Trophoblast cell (in vitro differentiated cells and primary cell): ENCODE measurements at regions not wholly inside any gene's neighbourhood (a gene's known extent, or its start where the extent isn't known, plus 50 kb on each side); places are given as distances from the start of the nearest gene placed in this dataset.

Experiments used
- DNase-seq, 2 donors: peaks; one replicate each; pipeline ENCODE4 v3.0.0-alpha.2; 2016
- H2AFZ ChIP-seq: 2 replicates; pipeline ENCODE4 v1.6.1; 2013; ENCODE audit warnings: low read length, moderate library complexity, mild to moderate bottlenecking; ENCODE audit not compliant: insufficient read depth, poor library complexity
- H2AK5ac ChIP-seq: 2 replicates; pipeline ENCODE4 v1.6.1; 2013; ENCODE audit warnings: mild to moderate bottlenecking, low read length
- H2BK120ac ChIP-seq: 2 replicates; pipeline ENCODE4 v1.6.1; 2013; ENCODE audit warnings: low read length, mild to moderate bottlenecking, moderate library complexity; ENCODE audit not compliant: insufficient read depth, poor library complexity
- H2BK12ac ChIP-seq: 2 replicates; pipeline ENCODE4 v1.6.1; 2013; ENCODE audit warnings: mild to moderate bottlenecking, low read length, moderate library complexity
- H2BK5ac ChIP-seq: 2 replicates; pipeline ENCODE4 v1.6.1; 2013; ENCODE audit warnings: low read length, low read depth, moderate library complexity, mild to moderate bottlenecking; ENCODE audit not compliant: poor library complexity
- H3K14ac ChIP-seq: 2 replicates; pipeline ENCODE4 v1.6.1; 2013; ENCODE audit warnings: mild to moderate bottlenecking, low read length
- H3K18ac ChIP-seq: 2 replicates; pipeline ENCODE4 v1.6.1; 2013; ENCODE audit warnings: mild to moderate bottlenecking, low read length
- H3K23ac ChIP-seq: 2 replicates; pipeline ENCODE4 v1.6.1; 2013; ENCODE audit warnings: low read length
- H3K27ac ChIP-seq: 2 replicates; pipeline ENCODE4 v1.5.1; 2013; ENCODE audit warnings: low read depth, mild to moderate bottlenecking, inconsistent platforms, low read length, moderate library complexity
- H3K27me3 ChIP-seq: 2 replicates; pipeline ENCODE4 v1.6.1; 2013; ENCODE audit warnings: inconsistent platforms, mild to moderate bottlenecking, low read length, moderate library complexity; ENCODE audit not compliant: insufficient read depth
- H3K36me3 ChIP-seq, 2 experiments: 1 replicate in 1 of 2; 2 replicates in 1 of 2; pipeline ENCODE4 v1.6.1; 2013; ENCODE audit warnings: low read length in 2 of 2, mild to moderate bottlenecking in 2 of 2, moderate library complexity in 1 of 2; ENCODE audit not compliant: insufficient read depth in 2 of 2, control insufficient read depth in 1 of 2
- H3K4ac ChIP-seq: 2 replicates; pipeline ENCODE4 v1.6.1; 2013; ENCODE audit warnings: low read depth, mild to moderate bottlenecking, low read length, moderate library complexity
- H3K4me1 ChIP-seq, 2 experiments: 1 replicate in 1 of 2; 2 replicates in 1 of 2; pipeline ENCODE4 v1.6.1; 2013; ENCODE audit warnings: low read length in 2 of 2, mild to moderate bottlenecking in 2 of 2, moderate library complexity in 1 of 2; ENCODE audit not compliant: insufficient read depth in 2 of 2, control insufficient read depth in 1 of 2
- H3K4me2 ChIP-seq: 2 replicates; pipeline ENCODE4 v1.6.1; 2013; ENCODE audit warnings: inconsistent platforms, mild to moderate bottlenecking, low read length, moderate library complexity
- H3K4me3 ChIP-seq: 2 replicates; pipeline ENCODE4 v1.5.1; 2013; ENCODE audit warnings: mild to moderate bottlenecking, low read depth, low read length, inconsistent platforms
- H3K79me1 ChIP-seq: one replicate; pipeline ENCODE4 v1.6.1; 2013; ENCODE audit warnings: low read length
- H3K79me2 ChIP-seq: 2 replicates; pipeline ENCODE4 v1.6.1; 2013; ENCODE audit warnings: low read length, mild to moderate bottlenecking; ENCODE audit not compliant: control insufficient read depth, insufficient read depth, poor library complexity
- H3K9ac ChIP-seq: 2 replicates; pipeline ENCODE4 v1.6.1; 2013; ENCODE audit warnings: mild to moderate bottlenecking, low read length
- H3K9me3 ChIP-seq: 2 replicates; pipeline ENCODE4 v1.6.1; 2013; ENCODE audit warnings: low read depth, mild to moderate bottlenecking, control low read depth, inconsistent platforms, low read length; ENCODE audit not compliant: insufficient read depth
- H4K12ac ChIP-seq: 2 replicates; pipeline ENCODE4 v1.6.1; 2013; ENCODE audit warnings: low read depth, mild to moderate bottlenecking, low read length, moderate library complexity
- H4K8ac ChIP-seq: 2 replicates; pipeline ENCODE4 v1.6.1; 2013; ENCODE audit warnings: low read depth, mild to moderate bottlenecking, low read length, moderate library complexity
- H4K91ac ChIP-seq: one replicate; pipeline ENCODE4 v1.6.1; 2013; ENCODE audit warnings: low read depth, mild to moderate bottlenecking, low read length, moderate library complexity
- WGBS: extraction: QIAGEN DNeasy Blood & Tissue Kit; methylation state at CpG from one replicate; pipeline ENCODE4 v1.1.7; 2013; ENCODE audit warnings: missing lambda C conversion rate; ENCODE audit not compliant: insufficient read length, insufficient coverage; ENCODE audit errors: extremely low coverage; 5-methylcytosine and 5-hydroxymethylcytosine counted together

DNA sequence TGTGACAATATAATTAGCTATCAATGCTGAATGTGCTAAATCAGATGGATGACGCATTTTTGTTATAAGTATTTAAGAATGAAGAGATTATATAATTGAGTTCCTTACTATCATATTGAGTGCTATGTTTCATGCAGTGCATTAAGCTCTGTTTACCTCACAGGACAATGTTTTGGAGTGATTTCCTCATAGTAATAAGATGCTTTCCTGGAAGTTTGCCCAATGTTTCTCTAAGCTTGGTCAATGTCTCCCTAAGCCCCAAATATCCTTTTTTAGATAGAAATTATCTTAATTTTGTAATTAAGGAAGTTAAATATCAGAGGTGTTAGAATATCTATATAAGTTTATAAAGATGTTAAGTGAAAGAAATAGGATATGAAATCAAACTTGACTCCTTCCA lies 489.6 kb downstream of the MMUT start:
- Histone ChIP-seq H3K27ac (no peak overlapping the region), H3K4me1 (no peaks in the 10 kb centered on the region), H3K4me2 (no peak overlapping the region), H3K9ac (no peak overlapping the region), H3K18ac (no peak overlapping the region), H2BK12ac (no peak overlapping the region), H3K9me3 (no peaks in the 10 kb centered on the region), H4K12ac (no peak overlapping the region), H2AFZ (no peak overlapping the region), H3K79me1 (no peaks in the 10 kb centered on the region), H4K8ac (no peak overlapping the region), H4K91ac (no peak overlapping the region), H2AK5ac (no peak overlapping the region), H3K27me3 (no peaks in the 10 kb centered on the region), H3K23ac (no peak overlapping the region), H3K79me2 (no peaks in the 10 kb centered on the region), H3K4me3 (no peak overlapping the region), H2BK120ac (no peak overlapping the region), H3K4ac (no peak overlapping the region), H3K36me3 (no peaks in the 10 kb centered on the region), H3K14ac (no peak overlapping the region), H2BK5ac (no peak overlapping the region)
- DNase-seq, result no peak
- WGBS, result no CpG with 5 or more reads among the region's 1 CpG

DNA sequence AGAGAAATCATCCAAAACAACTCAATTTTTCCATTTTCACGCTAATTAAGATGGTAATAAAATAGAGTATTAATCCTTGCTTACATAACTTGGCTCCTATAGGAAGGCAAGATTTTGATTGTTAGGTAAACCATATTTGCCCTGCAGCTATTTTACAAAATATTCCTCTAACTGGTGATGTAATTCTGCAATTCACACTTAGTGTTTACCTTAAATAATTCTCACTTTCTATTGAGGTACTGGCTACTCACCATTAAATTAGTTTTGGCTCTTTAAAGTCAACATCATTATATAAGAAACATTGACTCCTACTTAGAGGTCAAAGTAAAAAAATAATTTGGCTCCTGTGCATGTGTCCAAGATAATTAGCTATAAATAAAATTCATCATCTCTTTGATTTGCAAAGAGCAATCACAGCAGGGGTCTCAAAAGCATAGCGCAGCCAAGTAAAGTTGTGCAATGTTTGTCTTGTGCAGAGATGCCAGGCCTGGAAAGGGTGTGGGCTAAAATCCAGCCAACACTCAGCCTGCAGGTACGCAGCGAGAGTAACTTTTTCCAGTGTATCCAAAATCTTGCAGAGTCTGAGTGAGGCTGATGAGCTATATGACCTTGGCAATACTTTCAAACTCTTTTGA lies 501.2 kb downstream of the MMUT start:
- WGBS, result no CpG with 5 or more reads among the region's 4 CpGs

DNA sequence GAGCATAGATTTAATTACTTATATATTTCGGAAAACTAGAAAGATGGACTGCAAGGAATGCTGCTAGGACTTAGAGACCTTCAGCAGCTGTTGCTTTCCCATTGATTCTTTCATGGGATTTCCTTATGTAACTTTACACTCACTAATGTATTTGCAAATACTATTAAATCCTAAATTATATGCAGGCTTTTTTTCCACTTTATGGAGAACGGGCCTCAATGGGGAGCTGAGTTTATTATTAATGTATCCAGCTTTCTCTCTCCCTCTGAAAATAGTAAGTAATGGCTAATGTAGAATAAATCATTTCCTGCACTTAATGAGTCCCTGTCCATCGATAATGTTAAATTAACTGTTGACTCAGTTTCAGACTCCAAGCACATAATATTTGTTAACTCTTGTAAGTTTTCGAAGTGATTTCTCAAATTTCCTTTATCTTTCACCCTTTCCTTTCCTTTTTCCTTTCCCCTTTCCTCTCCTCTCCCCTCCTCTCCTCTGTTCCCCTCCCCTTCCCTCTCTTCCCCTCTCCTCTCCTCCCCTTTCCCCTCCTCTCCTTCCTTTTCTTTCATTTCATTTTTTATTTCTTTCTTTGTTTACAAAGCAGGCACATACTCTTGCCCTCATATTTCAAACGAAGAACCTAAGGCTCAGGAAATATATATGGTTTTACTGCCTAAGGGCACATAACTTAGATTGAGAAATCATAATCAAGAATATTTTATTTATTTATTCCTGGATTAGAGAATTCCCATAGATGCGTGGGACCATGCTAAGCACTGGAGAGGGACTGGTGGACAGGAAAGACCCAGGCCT lies 503.6 kb downstream of the MMUT start:
- Histone ChIP-seq H2BK12ac (no peak overlapping the region), H3K4me2 (no peak overlapping the region), H3K4me3 (no peak overlapping the region), H3K18ac (no peak overlapping the region), H3K23ac (no peak overlapping the region), H3K36me3 (no peaks in the 10 kb centered on the region), H2BK120ac (no peak overlapping the region), H2BK5ac (no peak overlapping the region), H2AK5ac (no peak overlapping the region), H3K9me3 (no peaks in the 10 kb centered on the region), H3K79me1 (no peaks in the 10 kb centered on the region), H4K91ac (no peak overlapping the region), H3K27ac (no peak overlapping the region), H4K8ac (no peak overlapping the region), H4K12ac (no peak overlapping the region), H3K14ac (no peak overlapping the region), H3K79me2 (no peaks in the 10 kb centered on the region), H3K4ac (no peak overlapping the region), H3K27me3 (no peaks in the 10 kb centered on the region), H3K4me1 (no peaks in the 10 kb centered on the region), H3K9ac (no peak overlapping the region), H2AFZ (no peak overlapping the region)
- no CpG with 5 or more reads among the region's 6 CpGs for WGBS
- DNase-seq, result no peak

More for the DNA sequence above, 501.2 kb downstream of the MMUT start:
- no peak overlapping the region for H2BK12ac ChIP-seq
- no peaks in the 10 kb centered on the region for H3K79me2 ChIP-seq
- no peak overlapping the region for H3K4me2 ChIP-seq
- H2AK5ac ChIP-seq, result no peak overlapping the region
- DNase-seq, result no peak
- H3K14ac ChIP-seq, result no peak overlapping the region
- no peak overlapping the region for H2BK5ac ChIP-seq
- no peaks in the 10 kb centered on the region for H3K27me3 ChIP-seq
- no peaks in the 10 kb centered on the region for H3K9me3 ChIP-seq
- H3K27ac ChIP-seq, result no peak overlapping the region
- H3K4me3 ChIP-seq, result no peak overlapping the region
- H3K36me3 ChIP-seq, result no peaks in the 10 kb centered on the region
- no peak overlapping the region for H4K12ac ChIP-seq
- no peak overlapping the region for H4K91ac ChIP-seq
- no peak overlapping the region for H3K9ac ChIP-seq
- H3K4me1 ChIP-seq, result no peaks in the 10 kb centered on the region
- H3K79me1 ChIP-seq, result no peaks in the 10 kb centered on the region
- no peak overlapping the region for H4K8ac ChIP-seq
- no peak overlapping the region for H2AFZ ChIP-seq
- H3K4ac ChIP-seq, result no peak overlapping the region
- H3K18ac ChIP-seq, result no peak overlapping the region
- H3K23ac ChIP-seq, result no peak overlapping the region
- no peak overlapping the region for H2BK120ac ChIP-seq

DNA sequence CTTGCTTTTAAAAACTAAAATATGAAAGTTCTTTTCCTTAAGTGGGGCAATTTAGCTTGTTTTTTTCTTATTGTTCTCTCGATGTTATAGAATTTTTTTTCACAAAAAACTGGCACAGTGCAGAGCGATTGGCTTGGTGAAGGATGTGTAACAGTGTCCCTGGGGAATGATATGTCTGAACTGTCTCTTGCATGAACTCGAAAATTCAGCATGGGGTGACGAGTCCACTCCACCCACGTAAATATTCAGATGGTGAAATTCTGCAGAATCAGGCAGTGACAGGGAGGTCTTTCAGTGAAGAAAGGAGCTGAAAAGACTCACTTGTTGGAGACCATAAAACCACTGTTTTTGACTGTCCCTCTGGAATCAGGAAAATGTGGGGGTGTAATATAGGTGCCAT lies 505.3 kb downstream of the MMUT start:
- H3K79me2 ChIP-seq, result no peaks in the 10 kb centered on the region
- DNase-seq, result no peak
- no peak overlapping the region for H4K91ac ChIP-seq
- no peak overlapping the region for H3K18ac ChIP-seq
- no peak overlapping the region for H3K9ac ChIP-seq
- no peak overlapping the region for H3K4me2 ChIP-seq
- H4K12ac ChIP-seq, result no peak overlapping the region
- no peak overlapping the region for H4K8ac ChIP-seq
- H3K4me3 ChIP-seq, result no peak overlapping the region
- no peak overlapping the region for H3K4ac ChIP-seq
- no peaks in the 10 kb centered on the region for H3K79me1 ChIP-seq
- H2BK120ac ChIP-seq, result no peak overlapping the region
- no peak overlapping the region for H3K27ac ChIP-seq
- no CpG with 5 or more reads among the region's 5 CpGs for WGBS
- no peaks in the 10 kb centered on the region for H3K27me3 ChIP-seq
- no peak overlapping the region for H2BK5ac ChIP-seq
- no peak overlapping the region for H2AK5ac ChIP-seq
- no peak overlapping the region for H3K14ac ChIP-seq
- H3K23ac ChIP-seq, result no peak overlapping the region
- no peaks in the 10 kb centered on the region for H3K9me3 ChIP-seq
- H2AFZ ChIP-seq, result no peak overlapping the region
- no peaks in the 10 kb centered on the region for H3K36me3 ChIP-seq
- H2BK12ac ChIP-seq, result no peak overlapping the region
- no peaks in the 10 kb centered on the region for H3K4me1 ChIP-seq
